Fibroblast of skin of abdomen (primary cell): ENCODE measurements at regions not wholly inside any gene's neighbourhood (a gene's known extent, or its start where the extent isn't known, plus 50 kb on each side); places are given as distances from the start of the nearest gene placed in this dataset.

Experiments used
- DNase-seq: peaks from one replicate; pipeline ENCODE4 v3.0.0-alpha.2; 2013

DNA sequence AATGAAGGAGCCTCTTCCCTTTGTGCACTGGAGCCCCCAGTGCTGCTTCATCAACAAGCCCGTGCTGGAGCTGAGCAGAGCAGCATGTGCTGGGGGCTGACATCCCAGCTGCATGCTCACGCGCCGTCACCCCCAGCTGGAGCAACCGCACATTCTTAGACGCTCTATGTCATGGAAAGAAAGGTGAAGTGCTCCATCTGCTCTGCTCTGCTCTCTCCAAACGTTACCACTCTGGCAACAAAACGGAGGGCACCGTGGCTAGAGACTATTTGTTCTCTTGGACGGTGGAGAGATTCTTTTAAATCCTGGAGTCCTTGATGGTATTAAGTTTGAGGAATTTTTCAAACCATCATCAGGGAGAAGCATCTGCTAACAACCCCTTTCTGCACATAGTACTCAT, 208.4 kb downstream of the C12orf75 start:
- DNase-seq: peak; percentile 96

DNA sequence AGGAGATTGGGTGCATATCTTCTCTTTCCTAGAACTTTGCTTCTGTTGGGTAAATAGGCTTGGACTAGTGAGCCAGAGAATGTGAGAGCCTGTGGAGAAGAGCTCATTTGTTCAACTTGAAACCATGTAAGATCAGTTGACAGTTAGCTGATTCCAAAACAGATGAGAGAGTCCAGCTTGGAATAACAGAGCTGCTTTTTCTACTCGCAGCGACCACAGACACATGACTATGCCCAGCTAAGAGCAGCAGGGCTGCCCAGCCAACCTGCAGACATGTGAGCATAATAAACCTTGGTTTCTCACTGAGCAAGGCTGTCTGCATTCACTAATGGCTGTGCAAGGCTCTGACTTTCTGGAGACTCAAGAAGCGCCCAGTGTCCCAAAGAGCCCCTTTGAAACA, 209.2 kb downstream of the C12orf75 start:
- DNase-seq: peak; percentile 32

DNA sequence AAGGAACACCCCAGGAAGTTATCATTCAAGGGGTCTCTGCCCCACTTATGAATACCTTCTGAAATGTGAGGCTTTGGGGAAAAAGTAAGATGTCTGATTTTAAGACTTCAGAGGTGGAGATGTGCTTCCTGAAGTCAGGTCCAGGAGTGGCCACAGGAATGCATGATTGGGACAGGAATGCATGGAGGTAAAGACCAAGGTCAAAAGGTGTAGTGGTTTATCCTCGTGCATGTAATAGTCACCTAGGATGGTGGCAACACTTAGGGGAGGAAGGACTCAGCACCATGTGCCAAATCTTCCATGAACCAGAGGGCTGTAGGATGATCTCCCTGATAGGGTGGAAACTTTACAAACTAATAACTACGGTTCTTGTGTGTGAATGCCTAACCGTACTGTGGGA, 217.3 kb downstream of the C12orf75 start:
- DNase-seq: no peak

DNA sequence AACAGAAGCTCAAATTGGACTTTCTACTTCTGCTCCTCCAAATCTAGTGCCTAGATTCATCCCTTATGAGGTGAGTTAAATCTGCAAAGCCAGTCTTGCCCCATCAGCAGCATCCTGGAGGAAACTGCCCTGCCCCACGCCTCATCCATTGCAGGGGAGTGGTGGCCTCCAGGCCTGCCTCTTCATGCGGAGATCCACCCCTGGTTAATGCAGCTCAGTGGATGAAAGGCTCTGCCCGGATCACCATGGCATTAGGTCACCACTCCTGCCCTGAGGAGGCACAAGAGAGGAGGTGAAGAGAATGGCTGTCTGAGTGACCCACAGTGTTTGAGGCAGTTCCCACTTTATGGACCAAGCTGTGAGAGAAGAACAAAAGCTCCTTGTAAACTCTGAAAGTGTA, 218.1 kb downstream of the C12orf75 start:
- no peak for DNase-seq

DNA sequence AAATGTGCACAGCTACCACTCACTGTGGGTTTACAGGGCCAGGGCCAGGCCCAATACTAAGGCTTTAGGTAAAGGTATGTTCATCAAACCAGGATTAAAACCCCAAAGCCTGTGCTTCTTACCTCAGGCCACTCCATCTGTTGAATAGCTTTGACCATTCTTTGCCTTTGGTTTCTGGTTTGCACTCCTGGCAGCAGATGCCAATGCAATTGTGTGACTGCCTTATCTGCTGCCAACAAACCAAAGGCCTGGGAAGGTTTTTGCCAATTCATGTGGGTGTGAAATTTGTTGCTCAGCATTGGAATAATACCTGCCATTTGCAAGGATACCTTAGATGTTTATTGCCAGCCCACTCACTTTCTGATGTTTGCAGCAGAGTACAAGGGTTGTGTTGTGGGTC, 221.6 kb downstream of the C12orf75 start:
- no peak for DNase-seq

DNA sequence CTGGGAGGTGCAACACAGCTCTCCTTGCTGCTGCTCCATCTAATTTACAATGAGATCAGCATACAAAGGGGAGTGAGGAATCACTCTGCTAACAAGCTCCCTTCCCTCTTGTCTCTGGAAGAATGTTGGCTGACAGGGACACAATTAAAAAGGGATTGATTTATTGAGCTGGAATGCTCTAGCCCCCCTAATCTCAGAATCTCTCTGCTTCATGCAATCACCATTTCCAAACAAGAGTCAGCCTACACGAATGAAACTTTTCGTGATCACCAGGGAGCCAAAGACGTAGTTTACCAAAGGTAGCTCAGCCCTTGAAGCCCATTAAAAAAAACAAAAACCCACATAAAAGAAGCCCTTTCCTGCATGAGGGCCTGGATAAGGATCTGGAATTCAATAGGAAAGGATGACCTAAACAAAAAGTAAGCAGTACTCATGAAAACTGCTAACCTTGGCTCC, 223.8 kb downstream of the C12orf75 start:
- DNase-seq: peak; percentile 21

DNA sequence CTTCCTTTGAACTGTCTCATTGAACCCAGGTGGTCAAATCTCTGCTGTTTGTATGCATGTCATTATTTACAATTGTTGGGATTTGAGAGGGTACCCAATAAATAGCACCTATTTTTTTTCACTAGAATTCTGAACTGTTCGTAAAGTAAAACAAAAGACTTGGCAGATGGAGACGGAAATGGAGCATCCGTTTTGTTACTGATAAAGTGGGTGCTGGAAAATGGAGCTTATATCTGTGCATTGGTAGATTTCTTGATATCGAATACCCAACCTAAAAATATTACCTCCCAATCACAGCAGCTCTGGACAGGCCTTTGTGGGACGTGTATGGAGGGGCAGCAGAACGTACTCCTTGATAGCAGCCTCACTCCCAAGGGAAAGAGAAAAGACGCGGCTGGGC, 224.4 kb downstream of the C12orf75 start:
- DNase-seq: no peak

DNA sequence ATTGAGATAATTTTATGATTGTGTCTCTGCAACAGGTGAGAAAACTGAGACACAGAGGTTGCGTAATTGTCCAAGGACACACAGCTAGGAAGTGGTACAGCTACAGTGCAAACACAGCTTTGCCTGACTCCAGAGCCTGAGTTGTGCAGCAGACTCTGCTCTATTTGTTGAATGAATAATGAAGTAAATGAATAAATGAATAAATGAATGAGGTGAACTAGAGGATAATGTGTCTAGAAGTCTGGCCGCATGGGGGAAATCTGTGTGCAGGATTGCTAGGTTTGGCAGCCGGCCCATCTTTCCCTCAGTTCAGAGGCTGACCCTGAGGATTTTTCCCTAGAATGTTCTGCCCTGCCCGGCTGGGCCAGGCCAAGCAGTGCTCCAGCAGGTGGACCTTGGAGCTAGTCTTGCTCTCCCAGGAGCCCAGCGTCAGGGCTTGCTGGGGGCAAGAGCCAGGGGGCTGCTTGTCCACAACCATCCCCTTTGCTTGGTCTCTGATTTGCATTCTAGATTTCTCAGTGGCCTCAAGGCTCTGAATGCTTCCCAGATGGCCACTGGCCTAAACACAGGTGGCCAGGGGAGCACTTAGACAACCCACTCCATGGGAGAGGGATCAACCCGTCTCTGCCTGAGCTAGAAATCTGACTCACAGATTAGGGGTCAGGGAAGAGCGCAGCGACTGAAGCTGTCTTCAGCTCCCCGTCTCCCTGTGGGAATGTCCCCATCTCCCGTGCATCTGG, 225.2 kb downstream of the C12orf75 start:
- DNase-seq: peak; percentile 49

DNA sequence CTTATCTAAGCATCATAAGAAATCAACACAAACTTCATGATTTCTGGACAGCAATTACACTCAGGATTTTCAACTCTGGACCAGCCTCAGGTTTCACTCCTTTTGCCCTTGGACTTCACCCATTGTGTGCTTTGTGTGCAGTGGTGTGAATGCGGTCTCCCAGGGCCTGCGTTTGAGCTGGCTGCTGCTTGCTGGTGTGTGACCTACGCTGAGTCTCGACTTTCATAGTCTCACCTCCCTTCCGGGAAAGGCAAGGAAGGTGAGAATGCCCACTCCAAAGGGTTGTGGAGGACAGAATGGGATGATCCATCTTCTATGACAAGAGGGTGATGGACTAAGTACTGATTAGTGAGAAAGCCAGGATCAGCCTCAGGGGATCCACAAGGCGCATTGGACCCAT, 228.8 kb downstream of the C12orf75 start:
- no peak for DNase-seq

DNA sequence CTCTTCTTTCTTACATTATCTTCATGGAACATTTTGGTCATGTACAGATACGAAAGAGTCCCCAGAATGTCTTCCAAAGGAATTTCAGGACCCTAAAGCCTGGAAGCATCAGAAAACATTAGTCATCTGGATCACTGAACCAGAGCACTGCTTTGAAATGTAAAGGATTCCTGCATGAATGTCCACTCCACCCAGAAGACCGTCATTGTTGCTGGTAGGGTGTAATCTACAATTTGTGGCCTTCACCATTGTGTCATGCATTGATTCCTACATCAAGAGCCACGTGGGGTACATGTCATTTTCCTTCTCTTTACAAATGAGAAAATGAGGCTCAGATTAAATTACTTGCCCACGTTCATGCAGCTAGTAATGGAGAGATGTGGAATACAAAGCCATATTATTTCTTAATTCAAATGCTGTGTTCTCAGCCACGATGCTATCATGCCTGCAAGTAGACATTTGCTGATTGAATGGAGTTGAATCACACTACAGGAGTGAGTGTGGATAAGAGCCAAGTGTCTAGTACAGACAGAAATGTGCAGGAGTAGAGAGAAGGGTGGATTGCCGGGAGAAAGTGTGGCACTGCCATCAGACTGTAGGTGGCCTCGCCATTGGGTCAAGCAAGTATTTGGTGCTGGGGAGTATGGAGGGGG, 231.2 kb downstream of the C12orf75 start:
- DNase-seq: peak; percentile 86

DNA sequence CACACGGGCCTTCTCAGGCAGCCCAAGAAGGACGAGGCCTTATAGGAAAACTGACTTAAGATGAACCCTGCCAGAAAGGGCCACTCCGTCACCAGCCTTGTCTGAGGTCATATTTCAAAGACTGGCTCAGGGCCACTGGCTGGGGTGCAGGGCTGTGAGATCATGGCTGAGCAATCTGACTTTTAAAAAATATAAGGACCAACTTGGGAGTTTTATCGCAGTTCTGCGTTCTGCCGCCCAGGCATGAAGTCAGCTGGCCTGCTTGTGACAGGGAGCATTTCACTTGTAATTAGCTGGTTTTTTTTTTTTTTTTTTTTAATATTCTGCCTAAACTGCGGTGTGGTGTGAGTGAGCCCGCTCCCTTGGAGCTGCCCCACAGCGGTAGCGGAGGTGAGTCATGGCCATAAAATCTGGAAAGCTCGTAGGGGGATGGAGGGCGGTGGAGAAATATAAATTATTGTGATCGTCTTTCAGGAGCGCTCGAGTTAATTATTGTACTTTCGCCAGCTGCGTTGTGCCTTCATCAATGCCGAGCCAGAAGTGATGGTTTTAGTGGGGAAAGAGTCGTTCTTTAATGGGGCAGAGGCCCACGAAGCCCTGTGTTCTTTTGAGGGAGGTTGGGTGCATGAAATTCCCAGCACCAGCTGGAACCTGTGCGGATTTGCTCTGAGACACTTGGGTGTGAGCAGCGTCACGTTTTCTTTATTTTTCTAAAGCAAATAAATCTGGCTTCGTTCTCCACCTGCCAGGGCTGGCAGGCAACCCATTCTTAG, 231.9 kb downstream of the C12orf75 start:
- peak; percentile 96 for DNase-seq

DNA sequence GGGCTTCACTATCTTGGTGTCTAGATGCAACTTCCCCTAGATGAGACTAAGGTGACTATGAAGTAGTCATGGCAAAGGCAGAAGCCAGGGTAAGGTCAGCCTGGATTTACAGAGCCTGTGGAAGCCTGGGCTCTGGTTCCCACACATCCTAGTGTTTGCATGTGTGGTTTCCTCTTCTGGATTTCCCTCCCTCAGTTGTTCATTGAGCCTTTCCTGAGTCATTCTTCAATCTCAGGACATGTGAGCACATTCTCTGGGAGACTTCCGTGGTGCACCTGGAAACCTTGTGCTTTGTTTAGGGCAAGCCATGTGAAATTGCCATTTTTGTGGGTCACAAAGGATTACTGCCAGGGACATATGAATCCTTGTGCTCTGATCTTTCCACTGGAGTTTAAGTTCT, 236.6 kb downstream of the C12orf75 start:
- no peak for DNase-seq

DNA sequence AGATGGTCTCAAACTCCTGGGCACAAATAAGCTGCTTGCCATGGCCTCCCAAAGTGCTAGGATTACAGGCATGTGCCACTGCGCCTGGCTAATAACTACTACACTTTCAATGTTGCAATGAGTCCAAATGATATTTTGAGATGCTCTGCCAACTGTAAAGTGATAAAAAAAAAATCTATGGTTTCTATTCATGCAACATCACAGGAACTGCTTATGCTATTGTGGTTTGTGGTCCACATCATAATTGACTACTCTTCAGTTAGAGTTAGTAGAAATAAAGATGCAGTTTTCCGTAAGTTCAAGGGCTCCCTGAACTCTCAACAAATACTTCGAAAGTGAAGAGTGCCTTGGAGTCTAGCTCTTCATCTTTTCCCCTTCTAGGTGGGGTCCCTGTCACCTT, 239.4 kb downstream of the C12orf75 start:
- peak; percentile 23 for DNase-seq

DNA sequence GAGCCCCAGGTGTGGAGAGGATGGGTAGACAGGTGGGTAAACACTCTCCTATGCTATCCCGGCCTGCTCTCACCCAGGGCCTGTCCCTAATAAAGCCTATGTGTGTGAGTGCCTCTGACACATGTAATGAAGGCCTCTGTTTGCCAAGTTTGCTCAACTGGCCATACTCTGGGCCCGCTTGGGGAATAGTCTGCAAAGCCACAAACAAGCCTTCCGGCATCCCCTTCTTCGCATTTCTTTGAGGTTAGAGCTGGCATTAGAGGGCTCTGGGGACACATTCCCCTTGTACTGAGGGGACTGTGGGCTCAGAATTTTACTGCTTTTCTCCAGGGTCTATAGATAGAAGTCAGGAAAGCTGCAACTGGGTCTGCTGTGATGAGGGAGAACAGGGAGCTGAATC, 240.5 kb downstream of the C12orf75 start:
- DNase-seq: no peak

DNA sequence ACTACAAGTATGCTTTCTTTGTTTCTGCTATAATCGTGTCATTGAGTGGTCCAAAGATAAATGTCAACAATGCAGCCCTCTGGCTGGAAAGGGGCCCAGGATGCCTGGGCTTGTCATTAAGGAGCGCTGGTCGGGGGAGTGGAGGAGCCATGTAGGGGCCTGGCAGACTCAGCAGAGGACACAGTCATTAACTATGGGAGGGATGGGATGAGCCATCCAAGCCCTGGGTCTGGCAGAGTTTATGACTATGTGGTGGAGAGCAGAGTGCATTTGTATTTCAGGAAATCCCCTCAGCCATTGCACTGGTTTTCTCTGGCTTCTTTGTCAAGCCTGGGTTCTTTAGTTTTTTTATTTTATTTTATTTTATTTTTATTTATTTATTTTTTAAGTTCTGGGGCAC, 243.1 kb downstream of the C12orf75 start:
- no peak for DNase-seq

DNA sequence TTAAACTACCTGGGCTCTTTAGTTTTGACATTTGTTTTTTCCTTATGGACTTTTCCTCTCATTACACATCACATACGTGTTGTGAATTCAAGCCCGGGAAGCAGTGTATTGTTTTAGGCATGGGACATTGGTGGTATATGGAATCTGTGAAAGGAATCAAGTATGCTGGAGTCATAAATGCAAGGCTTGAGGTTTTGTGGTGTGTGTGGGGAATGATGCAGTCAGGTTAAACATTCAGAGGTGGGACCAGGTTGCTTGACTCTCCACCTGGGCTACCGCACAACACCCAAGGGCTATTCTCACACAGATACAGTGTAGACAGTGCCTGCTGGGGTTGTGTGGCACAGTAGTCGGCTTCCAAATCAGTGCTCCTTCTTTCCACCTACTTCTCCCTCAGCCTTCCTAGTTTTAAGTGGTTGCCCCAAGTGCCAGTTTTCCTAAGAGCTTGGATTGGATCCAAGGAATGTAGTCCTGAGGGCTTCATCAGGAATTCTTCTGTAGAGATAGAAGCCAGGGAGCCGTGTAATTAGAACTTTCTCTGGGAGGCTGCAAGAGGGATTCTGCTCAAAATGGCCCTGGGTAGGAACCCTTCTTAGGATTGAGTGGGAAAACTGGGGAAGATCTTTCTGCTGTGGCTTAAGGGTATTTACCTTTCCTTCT, 243.7 kb downstream of the C12orf75 start:
- DNase-seq: peak; percentile 21

DNA sequence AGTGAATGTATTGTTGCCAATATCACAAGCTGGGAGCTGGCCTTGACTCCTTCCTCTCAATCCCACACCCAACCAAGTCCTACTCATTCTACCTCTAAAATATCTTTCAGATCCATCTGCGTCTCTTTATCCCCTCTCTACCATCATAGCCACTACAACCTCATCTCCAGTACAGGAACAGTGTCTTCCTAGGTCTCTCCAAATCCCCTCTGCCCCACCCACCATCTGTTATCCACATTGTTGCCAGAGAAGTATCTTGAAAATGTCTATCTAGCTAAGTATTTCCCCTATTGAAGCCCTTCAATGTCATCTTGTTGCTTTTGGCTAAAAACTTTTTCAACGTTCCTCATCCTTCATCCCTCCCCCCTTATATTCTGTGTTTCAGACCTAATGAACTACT, 244.7 kb downstream of the C12orf75 start:
- DNase-seq: no peak

DNA sequence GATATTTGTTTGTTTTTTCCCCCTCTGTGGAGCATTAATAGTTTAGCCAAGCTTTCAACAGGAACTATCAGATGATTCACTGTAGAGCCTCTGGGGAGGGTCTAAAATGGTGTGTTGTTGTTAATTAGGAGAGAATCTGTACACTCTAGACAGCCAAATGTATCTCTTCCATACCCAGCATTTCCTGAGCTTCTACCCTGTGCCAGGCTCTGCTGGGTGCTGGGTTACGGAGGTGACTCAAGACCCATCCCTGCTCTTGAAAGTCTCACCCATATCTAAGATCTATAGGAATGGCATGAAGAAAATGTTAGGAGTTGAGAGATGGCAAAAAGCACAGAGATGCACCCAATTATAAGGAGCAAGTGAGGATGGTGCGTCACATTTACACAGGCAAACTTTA, 245.8 kb downstream of the C12orf75 start:
- no peak for DNase-seq

DNA sequence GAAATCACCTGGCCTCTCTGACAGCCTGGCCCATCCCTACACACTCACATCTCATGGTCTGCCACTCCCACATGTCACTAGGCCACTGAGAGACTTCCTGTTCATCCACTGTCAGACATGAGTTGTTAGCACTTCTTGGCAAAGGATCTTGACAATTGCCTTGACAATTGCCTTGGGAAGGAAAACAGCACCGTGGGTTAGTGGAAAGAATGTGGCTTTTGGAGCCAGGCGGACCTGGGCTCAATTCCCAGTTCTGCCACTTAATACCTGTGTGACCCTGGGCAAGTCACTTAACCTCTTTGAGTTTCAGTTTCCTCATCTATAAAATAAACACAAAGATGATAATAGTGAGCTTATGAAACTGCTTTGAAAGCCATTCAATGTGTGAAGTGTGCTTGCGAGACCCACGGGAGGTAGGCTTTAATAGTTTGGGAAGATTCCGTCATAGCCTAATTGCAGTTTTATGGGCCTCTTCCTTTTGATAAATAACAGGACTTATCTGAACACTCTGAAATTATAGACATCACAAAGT, 250.4 kb downstream of the C12orf75 start:
- no peak for DNase-seq

DNA sequence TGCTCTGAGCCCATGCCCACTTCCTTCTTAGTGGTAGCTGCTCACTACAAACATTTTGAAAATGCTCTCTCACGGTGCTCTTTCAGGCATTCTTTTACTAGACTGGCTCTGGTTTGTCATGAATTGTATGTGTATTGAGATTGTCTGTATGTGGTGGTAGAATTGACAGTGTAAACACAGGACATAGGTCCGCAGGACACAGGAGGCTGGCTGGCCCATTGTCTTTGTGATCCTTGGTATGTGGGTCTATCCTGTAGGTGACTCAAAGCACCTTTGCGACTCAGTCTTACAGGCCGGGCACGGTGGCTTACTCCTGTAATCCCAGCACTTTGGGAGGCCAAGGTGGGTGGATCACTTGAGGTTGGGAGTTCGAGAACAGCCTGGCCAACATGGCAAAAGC, 250.9 kb downstream of the C12orf75 start:
- no peak for DNase-seq

DNA sequence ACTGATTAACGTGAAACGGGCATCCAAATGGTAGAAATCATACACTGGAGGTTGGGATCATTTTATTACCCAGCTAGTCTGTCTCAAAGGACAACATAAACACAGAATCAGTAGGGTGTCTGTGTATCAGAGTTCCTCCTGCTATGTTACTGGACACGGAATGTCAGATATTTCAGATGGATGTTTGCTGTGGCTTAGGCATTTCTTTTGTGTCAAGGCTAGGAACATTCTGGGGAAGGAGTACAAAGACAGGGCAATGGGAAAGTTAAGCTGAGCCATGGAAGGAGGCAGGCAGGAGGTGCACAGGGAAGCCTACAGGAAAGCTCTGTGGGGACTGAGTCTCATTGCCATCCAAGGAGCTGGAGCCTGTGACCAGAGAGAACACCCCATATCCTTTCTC, 254.6 kb downstream of the C12orf75 start:
- DNase-seq: no peak

DNA sequence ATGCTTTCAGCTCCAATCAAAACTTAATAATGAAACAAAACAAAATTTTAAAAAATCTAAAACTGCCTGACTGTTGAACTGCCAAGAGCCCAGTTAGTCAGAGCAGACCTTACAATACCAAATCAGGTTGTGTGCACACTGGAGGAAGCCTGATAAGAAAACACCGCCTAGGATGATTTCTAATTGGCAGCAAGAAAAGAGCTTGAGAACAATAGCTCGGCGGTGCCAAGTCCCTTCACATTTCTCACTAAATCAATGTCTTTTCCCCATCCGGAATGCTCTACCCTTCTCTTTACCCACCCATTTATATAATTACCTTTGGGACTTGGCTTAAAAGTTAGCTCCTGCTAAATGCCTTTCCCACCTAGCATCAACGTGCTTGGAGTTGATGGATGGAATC, 256.7 kb downstream of the C12orf75 start:
- no peak for DNase-seq

DNA sequence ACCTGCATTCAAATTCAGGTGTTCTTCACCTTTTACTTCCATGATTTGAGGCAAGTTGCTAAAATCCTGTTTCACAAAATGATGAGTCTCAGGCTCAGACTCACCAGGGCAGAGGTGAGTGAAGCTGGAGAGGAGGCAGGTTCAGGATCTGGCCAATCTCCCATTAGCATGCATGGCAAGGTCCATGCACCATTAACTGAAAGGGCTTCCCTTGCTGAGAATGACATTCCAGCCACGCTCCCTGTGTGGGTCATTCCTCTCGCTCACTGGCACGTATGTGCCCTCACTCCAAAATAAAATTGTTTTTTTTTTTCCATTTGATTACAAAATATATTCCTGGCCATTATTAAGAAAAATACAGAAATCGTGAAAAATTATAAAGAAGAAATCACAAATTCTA, 257.6 kb downstream of the C12orf75 start:
- DNase-seq: no peak
